Kidney glomerular epithelial cell (primary cell): ENCODE measurements at regions not wholly inside any gene's neighbourhood (a gene's known extent, or its start where the extent isn't known, plus 50 kb on each side); places are given as distances from the start of the nearest gene placed in this dataset.
"Not testable (repeated sequence)": the region's sequence is repeated elsewhere in the genome, so short reads cannot be mapped to it uniquely, and the experiment has no call there.

Experiments
- DNase-seq: peaks from one replicate; lab custom pipeline; 2025; lab: John Stamatoyannopoulos, UW

- no peak for DNase-seq
Observed at GRCh38 chr12:92421042-92421441, 275.4 kb upstream of the BTG1 start.

GRCh38 chr12:92419201-92419600 is 273.6 kb upstream of the BTG1 start:
- DNase-seq: no peak

GRCh38 chr12:92418381-92418780 is 272.7 kb upstream of the BTG1 start:
- DNase-seq: no peak

GRCh38 chr12:92417373-92417772 is 271.7 kb upstream of the BTG1 start:
- no peak for DNase-seq

- no peak for DNase-seq
Observed at GRCh38 chr12:92416385-92416812, 270.8 kb upstream of the BTG1 start.

GRCh38 chr12:92414170-92415070 is 268.8 kb upstream of the BTG1 start:
- no peak for DNase-seq

GRCh38 chr12:92413286-92413685 is 267.6 kb upstream of the BTG1 start:
- DNase-seq: no peak

GRCh38 chr12:92412856-92413255 is 267.2 kb upstream of the BTG1 start:
- DNase-seq: no peak

GRCh38 chr12:92411687-92412086 is 266.0 kb upstream of the BTG1 start:
- DNase-seq: no peak

GRCh38 chr12:92408072-92408900 is 262.6 kb upstream of the BTG1 start:
- DNase-seq: no peak

- not testable (repeated sequence) for DNase-seq
Observed at GRCh38 chr12:92406404-92407070, 260.9 kb upstream of the BTG1 start.

GRCh38 chr12:92405801-92406251 is 260.2 kb upstream of the BTG1 start:
- DNase-seq: not testable (repeated sequence)

- DNase-seq: no peak
Observed at GRCh38 chr12:92404921-92405320, 259.3 kb upstream of the BTG1 start.

GRCh38 chr12:92404259-92404894 is 258.7 kb upstream of the BTG1 start:
- DNase-seq: no peak

- DNase-seq: no peak
Observed at GRCh38 chr12:92403210-92404175, 257.8 kb upstream of the BTG1 start.

GRCh38 chr12:92402415-92402814 is 256.8 kb upstream of the BTG1 start:
- no peak for DNase-seq

- DNase-seq: no peak
Observed at GRCh38 chr12:92400006-92400405, 254.4 kb upstream of the BTG1 start.

- no peak for DNase-seq
Observed at GRCh38 chr12:92398565-92399309, 253.1 kb upstream of the BTG1 start.

- DNase-seq: no peak
Observed at GRCh38 chr12:92396647-92397252, 251.1 kb upstream of the BTG1 start.
